ENCODE measurements at regions not wholly inside any gene's neighbourhood (a gene's known extent, or its start where the extent isn't known, plus 50 kb on each side); places are given as distances from the start of the nearest gene placed in this dataset.

GRCh38 chr11:133695387-133695786, 149.9 kb downstream of the SPATA19 start:
- no peak for DNase-seq (ENCODE audit: low spot score)

DNA sequence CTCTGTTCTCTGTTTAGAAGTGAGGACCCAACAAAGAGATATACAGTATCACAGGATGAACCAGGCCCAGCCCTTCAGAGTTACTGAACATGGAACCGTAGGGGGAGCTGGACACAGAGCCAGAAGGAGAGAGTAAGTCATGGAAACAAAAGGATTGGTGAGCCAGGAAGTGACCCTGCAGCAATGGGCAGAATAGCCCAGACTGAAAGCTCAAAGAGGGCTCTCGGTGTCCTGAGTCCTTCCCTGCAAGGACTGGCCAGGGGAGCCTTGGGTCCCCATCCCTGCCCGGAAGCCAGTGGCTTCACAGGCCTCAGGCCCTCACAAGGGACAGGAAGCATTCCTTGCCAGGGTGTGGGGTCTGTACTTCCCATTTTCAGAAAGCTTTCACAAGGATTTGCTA, 150.6 kb downstream of the SPATA19 start:
- no peak for DNase-seq (ENCODE audit: low spot score)

GRCh38 chr11:133693110-133693509, 152.2 kb downstream of the SPATA19 start:
- no peak for DNase-seq (ENCODE audit: low spot score)

DNA sequence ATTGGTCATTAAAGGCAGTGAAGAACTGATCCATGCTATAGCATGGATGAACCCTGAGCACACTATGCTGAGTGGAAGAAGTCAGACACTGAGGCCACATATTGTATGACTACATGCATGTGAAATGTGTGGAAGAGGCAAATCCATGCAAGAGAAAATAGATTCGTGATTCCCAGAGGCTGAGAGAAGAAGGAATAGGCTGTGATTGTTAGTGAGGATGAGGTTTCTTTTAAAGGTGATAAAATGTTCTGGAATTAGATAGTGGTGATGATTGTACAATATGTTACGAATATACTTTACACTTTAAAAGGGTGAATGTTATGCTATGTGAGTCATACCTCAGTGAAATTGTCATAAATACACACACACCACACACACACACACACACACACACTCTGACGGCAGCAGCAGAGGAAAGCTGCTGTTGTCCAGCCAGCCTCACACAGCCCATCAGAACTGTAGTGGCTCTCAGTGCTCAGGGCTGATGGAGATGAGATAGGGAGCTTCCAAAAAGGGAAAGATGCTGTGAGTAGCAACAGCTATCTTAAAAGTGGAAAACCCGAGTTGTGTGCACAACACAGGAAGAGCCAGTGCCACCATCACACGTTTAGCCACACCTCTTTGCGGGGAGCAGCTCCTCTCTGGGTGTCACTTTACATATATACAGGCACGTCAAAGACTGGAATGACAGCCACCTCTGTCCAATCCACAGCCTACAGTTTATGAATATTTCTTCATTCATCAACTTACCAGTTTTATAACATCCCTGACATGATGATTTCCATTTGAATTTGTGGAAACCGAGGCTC, 153.0 kb downstream of the SPATA19 start:
- no peak for DNase-seq (ENCODE audit: low spot score)

DNA sequence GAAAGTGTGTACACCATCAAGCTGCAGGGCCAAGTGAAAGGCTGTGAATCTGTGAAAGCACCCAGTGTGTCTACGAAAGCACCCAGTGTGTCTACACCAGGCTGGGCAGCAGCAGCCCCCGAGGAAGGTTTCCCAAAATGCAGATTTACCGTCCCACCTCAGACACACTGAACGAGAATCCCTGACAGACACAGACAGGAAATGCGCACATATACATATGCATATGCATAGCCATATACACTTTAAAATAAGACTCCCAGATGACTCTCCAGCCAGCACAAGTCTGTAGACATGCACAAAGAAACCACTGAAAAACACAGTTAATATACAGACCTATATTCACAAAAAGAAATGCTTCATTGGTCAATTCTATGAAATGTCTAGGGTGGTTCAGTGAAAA, 155.5 kb upstream of the OPCML start:
- DNase-seq (ENCODE audit: low spot score): no peak

DNA sequence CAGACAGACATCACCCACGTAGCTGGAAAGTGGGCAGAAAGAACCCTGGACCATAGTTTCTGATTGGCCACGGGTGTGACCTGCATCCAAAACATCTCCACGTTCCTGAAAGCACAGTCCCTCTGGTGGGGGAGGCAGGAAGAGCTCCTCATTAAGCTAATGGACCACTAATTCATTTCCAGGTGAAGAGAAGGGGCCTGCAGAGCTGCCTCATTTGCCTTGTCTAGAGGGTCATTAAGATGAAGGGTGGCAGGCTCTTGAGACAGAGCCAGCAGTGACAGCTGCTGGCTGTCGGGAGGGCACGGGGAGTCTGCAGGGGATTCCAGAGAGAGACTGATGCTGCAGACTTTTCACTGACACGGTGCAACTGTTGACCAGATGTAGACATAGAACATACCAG, 149.6 kb upstream of the OPCML start:
- DNase-seq (ENCODE audit: low spot score): peak; percentile 78

DNA sequence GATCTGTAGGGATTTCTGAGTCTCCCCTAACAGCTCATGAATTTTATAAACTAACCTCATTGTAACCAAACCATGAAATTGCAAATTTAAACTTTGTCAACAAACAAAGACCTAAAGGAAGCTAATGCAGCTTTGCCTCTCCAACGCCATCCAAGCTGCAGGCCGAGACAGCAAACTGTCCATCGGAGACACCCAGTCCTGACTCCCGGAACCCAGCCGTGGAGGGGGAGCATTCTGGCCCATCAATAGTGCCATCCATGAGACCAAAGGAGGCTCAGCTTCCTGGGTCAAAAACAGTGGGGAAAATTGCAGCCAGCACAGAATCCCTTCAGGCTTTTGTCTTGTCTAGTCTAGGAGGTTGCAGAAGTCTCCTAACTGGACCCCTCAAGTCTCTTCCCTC, 147.6 kb upstream of the OPCML start:
- DNase-seq (ENCODE audit: low spot score): no peak

DNA sequence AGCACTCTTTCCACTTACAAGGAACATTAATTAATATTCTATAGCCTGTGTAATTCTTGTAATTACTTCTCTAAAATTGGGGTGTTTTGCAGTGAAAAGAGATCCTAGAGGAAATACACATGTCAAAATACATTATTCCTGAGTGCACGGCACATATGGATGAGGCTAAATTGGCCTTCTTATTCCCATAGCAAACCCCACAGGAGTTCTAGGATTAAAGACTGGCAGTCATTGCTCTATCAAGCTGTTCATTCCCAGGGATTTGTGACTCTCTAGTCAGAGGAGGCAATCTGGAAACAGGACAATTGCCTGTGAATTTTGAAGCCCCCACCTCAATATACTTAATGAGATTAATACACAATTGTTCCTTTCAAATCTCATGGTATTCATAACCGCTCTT, 145.9 kb upstream of the OPCML start:
- DNase-seq (ENCODE audit: low spot score): peak; percentile 66

DNA sequence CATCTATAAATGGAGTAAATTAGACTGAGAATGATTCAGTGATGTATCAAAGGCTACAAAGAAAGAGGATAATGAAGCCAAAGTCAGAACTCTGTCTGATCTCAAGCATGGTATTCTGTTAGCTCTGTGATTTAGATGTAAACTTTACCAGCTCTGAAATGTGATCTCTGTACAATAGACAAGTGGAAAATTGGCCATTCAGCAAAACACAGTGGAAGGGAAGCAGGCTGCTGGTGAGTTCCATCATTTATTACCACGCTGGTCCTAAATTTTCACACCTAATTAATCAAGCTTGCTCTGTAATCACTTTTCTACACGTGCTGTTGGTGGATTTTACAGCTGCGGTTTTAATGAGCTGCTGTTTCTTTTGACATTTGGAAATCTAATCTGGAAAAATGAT, 145.1 kb upstream of the OPCML start:
- no peak for DNase-seq (ENCODE audit: low spot score)

DNA sequence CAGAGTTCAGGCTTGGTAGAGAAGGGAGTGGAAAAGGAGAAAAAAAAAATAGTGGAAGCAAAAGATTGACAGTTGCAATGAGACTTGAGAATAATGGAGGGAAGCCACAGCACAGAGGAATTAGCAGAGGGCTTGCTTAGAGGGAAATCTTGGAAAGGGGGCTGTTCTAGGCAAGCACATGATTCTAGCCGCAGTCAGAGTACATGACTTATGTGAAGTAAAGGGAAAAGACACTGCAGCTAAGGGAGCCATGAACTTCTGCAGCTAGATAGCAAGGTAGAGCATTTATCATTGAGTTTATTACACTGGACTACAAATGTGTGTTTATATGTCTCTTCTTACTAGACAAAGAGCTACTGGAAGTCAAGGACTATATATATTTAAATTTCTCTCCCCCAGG, 144.0 kb upstream of the OPCML start:
- no peak for DNase-seq (ENCODE audit: low spot score)

DNA sequence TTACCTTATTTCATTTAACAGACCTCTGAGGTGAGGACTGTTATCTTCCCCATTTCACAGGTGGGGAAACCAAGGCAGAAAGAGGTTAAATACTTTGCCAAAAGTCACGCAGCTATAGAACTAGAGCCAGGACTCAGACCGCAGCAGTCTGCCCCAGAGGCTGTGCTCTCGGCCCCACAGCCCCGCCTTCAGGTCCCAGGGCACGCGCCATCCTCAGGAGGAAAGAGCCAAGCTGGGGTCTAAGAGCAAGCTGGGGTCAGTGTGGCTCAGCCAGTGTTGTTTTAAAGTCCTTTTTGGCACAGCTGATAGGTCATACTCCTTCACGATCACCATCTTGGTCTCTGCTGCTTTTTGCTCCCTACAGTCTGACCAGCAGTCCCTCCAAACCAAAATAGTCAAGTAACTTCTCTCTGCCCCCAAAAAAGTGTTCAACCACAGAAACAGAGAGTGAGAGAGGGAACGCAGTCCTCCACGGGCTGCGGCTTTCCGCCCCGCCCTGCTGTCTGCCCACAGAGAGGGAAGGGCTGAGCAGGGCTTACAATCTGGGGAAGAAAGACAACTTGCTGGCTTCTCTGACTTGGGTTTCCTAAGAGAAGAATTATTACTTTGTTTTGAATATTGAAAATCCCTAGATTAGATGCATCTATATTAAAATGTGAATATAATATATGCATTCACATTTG, 137.2 kb upstream of the OPCML start:
- no peak for DNase-seq (ENCODE audit: low spot score)

DNA sequence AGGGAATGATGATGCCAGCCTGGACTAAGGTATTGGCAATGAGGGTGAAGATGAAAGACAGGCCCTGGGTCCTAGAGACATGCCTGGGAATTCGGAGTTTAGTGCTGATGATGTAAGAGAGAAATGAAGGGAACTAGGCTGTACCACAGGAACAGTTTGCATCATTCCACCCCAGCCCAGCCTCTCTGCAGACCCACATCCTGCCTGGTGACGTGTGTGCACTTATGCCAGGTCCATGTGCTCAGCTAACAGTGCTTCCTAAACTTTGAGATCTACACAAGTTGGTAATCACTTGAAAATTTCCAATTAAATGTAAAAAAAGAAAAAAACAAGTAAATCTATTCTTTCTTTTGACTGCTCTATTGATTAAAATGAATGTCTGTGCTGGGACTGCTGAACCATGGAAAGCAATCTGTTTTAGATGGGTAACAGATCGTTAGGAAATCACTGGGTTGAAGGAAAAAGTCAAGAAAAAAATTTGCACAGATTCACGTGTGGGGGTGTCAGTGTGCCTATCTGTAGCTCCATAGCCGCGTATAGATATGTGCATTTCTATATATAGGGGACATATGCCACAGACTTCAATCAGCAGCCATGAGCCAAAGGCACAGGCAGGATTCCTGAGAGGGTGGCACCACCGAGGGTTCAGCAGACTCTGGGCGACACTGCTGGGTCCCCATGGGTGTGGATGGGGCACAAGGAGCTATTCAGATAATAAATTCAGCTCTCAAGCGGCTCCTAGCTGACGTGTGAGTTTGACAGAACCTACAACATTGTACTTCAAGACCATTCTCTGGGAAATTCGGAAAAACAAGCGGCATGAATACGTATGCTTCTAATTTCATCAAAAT, 131.1 kb upstream of the OPCML start:
- DNase-seq (ENCODE audit: low spot score): no peak

DNA sequence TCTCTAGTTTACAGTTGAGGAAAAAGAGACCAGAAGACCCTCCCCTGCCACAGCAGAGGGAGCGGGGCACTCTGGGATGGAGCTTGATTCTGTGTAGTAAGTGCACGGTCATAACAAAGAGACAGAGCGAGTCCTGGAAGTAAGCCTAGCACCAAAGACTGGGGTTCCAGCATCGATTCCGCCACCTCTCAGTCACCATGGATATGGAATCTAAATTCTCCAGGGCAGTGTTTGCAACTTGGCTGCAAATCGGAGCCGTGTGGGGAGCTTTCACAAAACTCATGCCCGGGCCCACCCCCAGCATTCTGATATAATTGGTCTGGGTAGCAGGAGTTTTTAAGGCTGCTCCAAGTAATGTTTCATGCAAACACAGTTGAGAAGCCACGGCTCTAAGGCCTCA, 129.5 kb upstream of the OPCML start:
- no peak for DNase-seq (ENCODE audit: low spot score)

- no peak for DNase-seq (ENCODE audit: low spot score)
These were observed 127.9 kb upstream of the OPCML start for GRCh38 chr11:133660202-133660568.

DNA sequence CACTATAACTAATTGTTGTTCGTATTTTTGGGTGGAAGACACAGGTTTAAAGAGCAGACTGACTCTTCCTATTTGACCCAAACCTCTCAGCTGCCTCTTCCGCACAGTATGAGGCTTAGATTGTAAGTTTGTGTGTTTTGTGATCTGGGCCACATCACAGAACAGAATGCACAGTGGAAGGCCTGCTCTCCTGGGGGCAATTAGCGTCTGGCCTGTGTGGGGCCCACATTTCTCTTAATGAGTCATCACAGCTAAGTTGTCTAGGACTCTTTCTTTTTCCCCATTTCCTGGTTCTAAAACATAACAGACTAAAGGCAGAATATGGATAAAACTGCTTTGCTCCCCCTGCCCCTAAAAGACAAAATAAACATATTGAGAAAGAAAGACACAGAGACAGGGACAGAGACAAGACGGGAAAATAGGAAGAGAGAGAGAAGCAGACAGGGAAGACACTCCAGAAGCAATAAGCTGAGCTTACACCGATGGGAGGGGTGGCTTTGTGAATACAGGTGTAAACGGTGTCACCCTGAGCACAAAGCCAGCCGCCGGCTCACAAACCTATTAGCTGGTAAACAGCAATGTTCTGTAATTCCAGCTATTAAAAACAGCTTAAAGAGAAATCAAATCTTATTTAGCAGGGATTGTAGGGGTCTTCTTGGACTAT, 127.4 kb upstream of the OPCML start:
- DNase-seq (ENCODE audit: low spot score): no peak

DNA sequence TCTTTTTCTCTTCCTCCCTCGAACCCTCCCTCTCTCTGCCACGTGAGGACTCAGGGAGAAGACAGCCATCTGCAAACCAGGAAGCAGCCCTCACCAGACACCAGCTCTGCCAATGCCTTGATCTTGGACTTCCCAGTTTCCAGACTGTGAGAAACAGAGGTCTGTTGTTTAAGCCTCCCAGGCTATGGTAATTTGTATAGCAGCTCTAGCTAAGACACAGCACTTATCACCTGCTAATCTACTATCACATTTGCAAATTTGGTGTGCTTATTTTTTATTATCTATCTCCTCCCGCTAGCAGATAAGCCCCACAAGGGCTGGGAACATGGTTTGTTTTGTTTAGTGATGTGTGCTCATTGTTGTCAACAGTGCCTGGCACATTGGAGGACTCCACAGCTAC, 124.8 kb upstream of the OPCML start:
- no peak for DNase-seq (ENCODE audit: low spot score)

GRCh38 chr11:133656082-133656635, 123.9 kb upstream of the OPCML start:
- DNase-seq (ENCODE audit: low spot score): no peak

- DNase-seq (ENCODE audit: low spot score): no peak
These were observed 122.4 kb upstream of the OPCML start for GRCh38 chr11:133654630-133655212.

DNA sequence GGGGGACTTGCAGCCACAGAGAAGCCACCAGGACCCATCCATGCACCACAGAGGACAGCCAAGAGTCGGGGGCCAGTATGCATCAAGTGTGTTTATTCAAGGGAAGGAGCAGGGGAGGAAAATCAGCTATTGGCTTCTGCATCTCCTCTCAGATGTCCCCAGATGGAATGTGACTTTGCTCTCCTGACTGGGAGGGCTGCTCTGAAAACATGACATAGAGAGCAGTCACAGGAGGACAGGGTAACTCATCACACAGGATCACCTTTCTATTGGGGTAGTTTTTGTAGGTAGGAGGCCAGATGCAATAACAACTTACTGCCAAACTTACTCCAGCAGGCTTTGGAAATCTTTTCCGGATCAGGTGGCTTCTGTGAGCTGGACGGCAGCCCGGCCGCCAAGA, 121.0 kb upstream of the OPCML start:
- no peak for DNase-seq (ENCODE audit: low spot score)

GRCh38 chr11:133650082-133650481, 117.8 kb upstream of the OPCML start:
- DNase-seq (ENCODE audit: low spot score): no peak

DNA sequence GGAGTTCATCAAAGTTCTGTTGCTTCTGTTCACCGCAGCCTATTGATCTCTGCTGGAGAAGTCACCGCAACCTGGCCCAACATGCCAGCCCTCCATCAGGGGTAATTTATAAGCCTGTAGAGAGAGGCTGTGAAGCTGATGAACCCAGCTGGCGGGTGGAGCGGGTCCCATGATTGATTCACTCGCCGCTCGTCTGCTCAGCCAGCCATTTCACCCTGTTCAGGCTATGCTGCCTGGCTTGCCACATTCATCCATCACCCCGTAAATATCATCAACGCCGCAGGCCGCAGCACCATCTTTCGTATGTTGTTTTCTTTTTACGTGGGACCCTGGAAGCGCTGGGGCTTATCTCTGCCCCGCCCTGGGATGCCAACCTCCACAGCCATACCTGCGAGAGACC, 116.7 kb upstream of the OPCML start:
- no peak for DNase-seq (ENCODE audit: low spot score)

DNA sequence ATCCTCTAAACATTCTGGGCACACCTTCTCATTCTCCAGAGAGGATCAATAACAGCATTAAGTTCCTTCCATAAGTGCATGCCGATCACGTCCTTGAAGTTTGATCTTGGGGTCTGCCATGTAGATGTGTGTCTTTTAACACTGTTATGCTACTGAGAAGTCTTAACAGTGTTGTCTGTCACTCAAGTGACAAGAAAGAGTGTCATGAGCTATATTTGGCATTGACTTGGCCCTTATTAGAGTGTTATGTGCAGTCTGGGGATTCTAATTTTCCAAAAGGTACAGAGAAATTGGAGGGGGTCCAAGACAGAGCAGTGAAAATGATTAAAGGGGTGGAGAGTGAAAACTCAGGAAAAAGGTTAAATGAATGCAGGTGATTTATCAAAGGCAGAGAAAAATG, 107.1 kb upstream of the OPCML start:
- DNase-seq (ENCODE audit: low spot score): no peak

Data from D341Med (cell line).